A673 (cell line): ENCODE measurements at regions not wholly inside any gene's neighbourhood (a gene's known extent, or its start where the extent isn't known, plus 50 kb on each side); places are given as distances from the start of the nearest gene placed in this dataset.
"Not testable (repeated sequence)": the region's sequence is repeated elsewhere in the genome, so short reads cannot be mapped to it uniquely, and the experiment has no call there.

ENCODE experiments used
- BruUV-seq: library from RNA; stranded (reverse); fragments of 400-500 nt; replicated peaks from 2 replicates; lab custom pipeline; 2021; lab: Mats Ljungman, UMichigan
- CTCF ChIA-PET: fragments of 300-600 bp; sonication (Branson Sonifier 250); formaldehyde crosslinking; loops from one replicate; lab custom pipeline; 2022; ENCODE audit warnings: antibody characterized with exemption; lab: Charles Lee
- POLR2A ChIA-PET: fragments of 300-600 bp; sonication (Branson Sonifier 250); formaldehyde crosslinking; loops from one replicate; lab custom pipeline; 2022; ENCODE audit warnings: antibody characterized with exemption; ENCODE audit not compliant: low non-redundant PET; lab: Charles Lee
- DNase-seq: peaks from one replicate; pipeline ENCODE4 v3.0.0-alpha.2; 2015; ENCODE audit warnings: low spot score
- H3K27ac ChIP-seq: fragments of 200-600 bp; sonication (generic); 2 replicates; pipeline ENCODE4 v1.5.1; 2016; ENCODE audit warnings: mixed run types, low read depth, mild to moderate bottlenecking, mixed read lengths, antibody characterized with exemption, low read length; ENCODE audit not compliant: poor library complexity, severe bottlenecking
- H3K27me3 ChIP-seq: fragments of 200-600 bp; sonication (generic); replicated peaks from 2 replicates; pipeline ENCODE4 v1.6.1; 2017; ENCODE audit warnings: mixed run types, low read depth, mild to moderate bottlenecking, mixed read lengths, antibody characterized with exemption, low read length; ENCODE audit not compliant: insufficient read depth, poor library complexity
- H3K36me3 ChIP-seq: fragments of 200-600 bp; sonication (generic); 2 replicates; pipeline ENCODE4 v1.6.1; 2016; ENCODE audit warnings: mixed run types, mild to moderate bottlenecking, mixed read lengths, antibody characterized with exemption, low read length; ENCODE audit not compliant: insufficient read depth, poor library complexity, severe bottlenecking
- H3K4me1 ChIP-seq: fragments of 200-600 bp; sonication (generic); 2 replicates; pipeline ENCODE4 v1.6.1; 2017; ENCODE audit warnings: mixed run types, mild to moderate bottlenecking, mixed read lengths, antibody characterized with exemption, low read length; ENCODE audit not compliant: insufficient read depth, poor library complexity, severe bottlenecking
- H3K4me3 ChIP-seq: fragments of 200-600 bp; sonication (generic); 2 replicates; pipeline ENCODE4 v1.5.1; 2016; ENCODE audit warnings: low read depth, mixed run types, mild to moderate bottlenecking, mixed read lengths, low read length; ENCODE audit not compliant: poor library complexity, severe bottlenecking
- H3K9me3 ChIP-seq: fragments of 200-600 bp; sonication (generic); 2 replicates; pipeline ENCODE4 v1.6.1; 2016; ENCODE audit warnings: mixed run types, low read depth, mild to moderate bottlenecking, mixed read lengths, antibody characterized with exemption, low read length; ENCODE audit not compliant: poor library complexity, severe bottlenecking
- EZH2 ChIP-seq: fragments of 200-600 bp; sonication (generic); IDR thresholded peaks from 2 replicates; pipeline ENCODE4 v1.6.1; 2017; ENCODE audit warnings: borderline replicate concordance, low read depth, mild to moderate bottlenecking, mixed read lengths, antibody characterized with exemption, low read length; ENCODE audit not compliant: poor library complexity, severe bottlenecking
- intact Hi-C: fragments of 100-400 bp; cut with micrococcal nuclease; formaldehyde crosslinking; loops from one replicate; pipeline ENCODE4 v1.10.0; 2022; ENCODE audit not compliant: unreplicated experiment
- TF ChIP-seq, protein P1 (sequence below): fragments of 300-800, 200-600 bp; sonication (generic); conservative IDR thresholded peaks from 2 replicates; pipeline ENCODE4 v1.5.1; 2017; ENCODE audit warnings: low read depth, mild to moderate bottlenecking, antibody characterized with exemption, low read length, moderate library complexity, mixed read lengths

DNA sequence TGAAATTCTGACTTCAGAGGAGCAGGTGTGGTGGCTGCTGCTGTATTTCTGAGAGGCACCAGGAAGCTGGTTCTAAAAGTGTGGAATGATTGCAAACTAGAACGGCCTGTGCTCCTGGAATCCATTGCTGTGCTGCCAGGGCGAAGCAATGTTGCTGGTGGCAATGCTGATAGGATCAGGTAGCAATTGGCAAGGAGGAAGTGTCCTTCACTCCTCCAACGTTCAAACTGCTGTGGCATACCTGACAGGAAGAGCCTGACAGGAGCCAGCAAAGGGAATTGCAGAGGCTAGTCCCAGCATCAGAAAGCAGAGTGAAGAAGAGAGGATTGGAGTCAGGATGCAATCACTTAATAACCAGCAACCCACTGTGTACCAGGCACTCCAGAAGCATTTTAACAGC, 118.2 kb downstream of the FAR1 start:
- intact Hi-C loops, result no loop called here
- BruUV-seq, result no TSS peak

DNA sequence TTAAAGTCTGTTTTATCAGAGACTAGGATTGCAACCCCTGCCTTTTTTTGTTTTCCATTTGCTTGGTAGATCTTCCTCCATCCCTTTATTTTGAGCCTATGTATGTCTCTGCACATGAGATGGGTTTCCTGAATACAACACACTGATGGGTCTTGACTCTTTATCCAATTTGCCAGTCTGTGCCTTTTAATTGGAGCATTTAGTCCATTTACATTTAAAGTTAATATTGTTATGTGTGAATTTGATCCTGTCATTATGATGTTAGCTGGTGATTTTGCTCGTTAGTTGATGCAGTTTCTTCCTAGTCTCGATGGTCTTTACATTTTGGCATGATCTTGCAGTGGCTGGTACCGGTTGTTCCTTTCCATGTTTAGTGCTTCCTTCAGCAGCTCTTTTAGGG, 129.1 kb downstream of the FAR1 start:
- H3K4me1 ChIP-seq, BruUV-seq, H3K9me3 ChIP-seq, CTCF ChIA-PET, intact Hi-C loops, H3K27me3 ChIP-seq, DNase-seq, POLR2A ChIA-PET, H3K27ac ChIP-seq, H3K36me3 ChIP-seq, H3K4me3 ChIP-seq: not testable (repeated sequence)

More for the DNA sequence above, 118.2 kb downstream of the FAR1 start:
- no peak overlapping the region for H3K27ac ChIP-seq
- no peak for DNase-seq
- no peaks in the 10 kb centered on the region for H3K27me3 ChIP-seq
- ChIA-PET POLR2A (no interaction called here), CTCF (no interaction called here)
- no peaks in the 10 kb centered on the region for H3K4me1 ChIP-seq
- no peaks in the 10 kb centered on the region for H3K36me3 ChIP-seq
- TF ChIP-seq, protein P1, sequence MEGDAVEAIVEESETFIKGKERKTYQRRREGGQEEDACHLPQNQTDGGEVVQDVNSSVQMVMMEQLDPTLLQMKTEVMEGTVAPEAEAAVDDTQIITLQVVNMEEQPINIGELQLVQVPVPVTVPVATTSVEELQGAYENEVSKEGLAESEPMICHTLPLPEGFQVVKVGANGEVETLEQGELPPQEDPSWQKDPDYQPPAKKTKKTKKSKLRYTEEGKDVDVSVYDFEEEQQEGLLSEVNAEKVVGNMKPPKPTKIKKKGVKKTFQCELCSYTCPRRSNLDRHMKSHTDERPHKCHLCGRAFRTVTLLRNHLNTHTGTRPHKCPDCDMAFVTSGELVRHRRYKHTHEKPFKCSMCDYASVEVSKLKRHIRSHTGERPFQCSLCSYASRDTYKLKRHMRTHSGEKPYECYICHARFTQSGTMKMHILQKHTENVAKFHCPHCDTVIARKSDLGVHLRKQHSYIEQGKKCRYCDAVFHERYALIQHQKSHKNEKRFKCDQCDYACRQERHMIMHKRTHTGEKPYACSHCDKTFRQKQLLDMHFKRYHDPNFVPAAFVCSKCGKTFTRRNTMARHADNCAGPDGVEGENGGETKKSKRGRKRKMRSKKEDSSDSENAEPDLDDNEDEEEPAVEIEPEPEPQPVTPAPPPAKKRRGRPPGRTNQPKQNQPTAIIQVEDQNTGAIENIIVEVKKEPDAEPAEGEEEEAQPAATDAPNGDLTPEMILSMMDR, result no peak
- TF ChIP-seq EZH2, result no peak
- H3K4me3 ChIP-seq, result no peak overlapping the region
- no peaks in the 10 kb centered on the region for H3K9me3 ChIP-seq

DNA sequence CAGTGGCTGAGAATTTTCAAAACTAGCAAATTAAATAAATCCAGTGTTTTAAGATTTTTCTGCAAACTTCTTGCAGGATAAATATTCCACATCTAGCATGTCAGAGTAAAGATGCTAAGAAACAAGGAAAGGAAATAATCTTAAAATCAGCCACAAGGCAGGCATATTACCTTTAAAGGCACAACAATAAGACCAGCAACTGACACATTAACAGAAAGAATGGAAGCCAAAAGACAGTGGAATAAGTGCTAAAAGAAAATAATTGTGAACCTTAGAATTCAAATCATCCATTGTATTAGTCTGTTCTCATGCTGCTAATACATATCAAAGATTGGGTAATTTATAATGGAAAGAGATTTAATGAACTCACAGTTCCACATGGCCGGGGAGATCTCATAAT, 132.4 kb downstream of the FAR1 start:
- no peak for TF ChIP-seq EZH2
- TF ChIP-seq, protein P1, result no peak
- H3K4me1 ChIP-seq, result no peaks in the 10 kb centered on the region
- no TSS peak for BruUV-seq
- H3K36me3 ChIP-seq, result no peaks in the 10 kb centered on the region
- intact Hi-C loops, result no loop called here
- H3K27ac ChIP-seq, result no peak overlapping the region
- CTCF ChIA-PET, result no interaction called here
- POLR2A ChIA-PET, result no interaction called here
- no peak for DNase-seq
- no peak overlapping the region for H3K4me3 ChIP-seq
- no peaks in the 10 kb centered on the region for H3K27me3 ChIP-seq
- H3K9me3 ChIP-seq, result peaks cover 5% of the 10 kb centered on the region

DNA sequence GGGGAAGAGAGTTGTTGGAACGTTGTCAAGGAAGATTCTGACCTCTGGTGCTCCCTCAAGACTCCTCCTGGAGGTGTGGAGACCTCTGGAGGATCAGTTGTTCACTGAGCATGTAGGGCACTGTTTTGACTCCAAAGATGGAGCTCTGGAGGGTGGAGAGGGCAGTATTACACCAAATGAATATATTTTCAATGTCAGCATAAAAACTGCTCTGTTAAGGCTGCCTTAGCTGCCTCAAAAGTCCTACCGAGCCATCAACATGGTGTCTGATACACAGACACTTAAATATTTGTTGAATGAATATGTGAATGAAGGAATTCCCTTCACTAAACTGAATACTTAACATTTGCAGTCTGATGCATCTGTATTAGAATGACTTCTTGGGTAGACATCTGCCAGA, 144.2 kb upstream of the SPON1 start:
- no peak for DNase-seq
- CTCF ChIA-PET, result no interaction called here
- TF ChIP-seq EZH2, result no peak
- TF ChIP-seq, protein P1, result no peak
- H3K27ac ChIP-seq, result no peak overlapping the region
- no peak overlapping the region for H3K4me3 ChIP-seq
- H3K36me3 ChIP-seq, result no peaks in the 10 kb centered on the region
- no peaks in the 10 kb centered on the region for H3K9me3 ChIP-seq
- POLR2A ChIA-PET, result no interaction called here
- no TSS peak for BruUV-seq
- intact Hi-C loops, result no loop called here
- no peaks in the 10 kb centered on the region for H3K4me1 ChIP-seq
- H3K27me3 ChIP-seq, result peaks cover 3% of the 10 kb centered on the region
